GM23338 (cell line): ENCODE measurements at regions not wholly inside any gene's neighbourhood (a gene's known extent, or its start where the extent isn't known, plus 50 kb on each side); places are given as distances from the start of the nearest gene placed in this dataset.

Experiments
- ATAC-seq: fragments of 200-7000 bp; cut with Tn5 transposase; 3 replicates; pipeline ENCODE4 v1.9.1; 2020
- DNase-seq: peaks from one replicate; pipeline ENCODE4 v3.0.0-alpha.2; 2015; ENCODE audit warnings: low spot score
- H2AFZ ChIP-seq: fragments of 200-600 bp; sonication (generic); 2 replicates; pipeline ENCODE4 v1.8.0; 2016; ENCODE audit warnings: antibody characterized with exemption, mild to moderate bottlenecking, moderate library complexity
- H3F3A ChIP-seq: fragments of 200-600 bp; sonication (generic); replicated peaks from 2 replicates; pipeline ENCODE4 v1.8.0; 2017; ENCODE audit warnings: antibody characterized with exemption, mixed run types, low read depth
- H3K27ac ChIP-seq: fragments of 200-600 bp; sonication (generic); 2 replicates; pipeline ENCODE4 v1.6.1; 2016; ENCODE audit warnings: low read depth
- H3K27me3 ChIP-seq: fragments of 200-600 bp; sonication (generic); 2 replicates; pipeline ENCODE4 v1.8.0; 2016; ENCODE audit warnings: mild to moderate bottlenecking, mixed run types, moderate library complexity; ENCODE audit not compliant: insufficient read depth
- H3K36me3 ChIP-seq: fragments of 200-600 bp; sonication (generic); 2 replicates; pipeline ENCODE4 v1.8.0; 2016; ENCODE audit warnings: mild to moderate bottlenecking; ENCODE audit not compliant: insufficient read depth
- H3K4me1 ChIP-seq: fragments of 200-600 bp; sonication (generic); 2 replicates; pipeline ENCODE4 v1.8.0; 2016; ENCODE audit warnings: mild to moderate bottlenecking, moderate library complexity; ENCODE audit not compliant: insufficient read depth
- H3K4me2 ChIP-seq: fragments of 200-600 bp; sonication (generic); 2 replicates; pipeline ENCODE4 v1.7.1; 2017; ENCODE audit warnings: mixed run types
- H3K4me3 ChIP-seq: fragments of 200-600 bp; sonication (generic); 2 replicates; pipeline ENCODE4 v1.6.1; 2016; ENCODE audit warnings: mixed run types
- H3K79me2 ChIP-seq: fragments of 200-600 bp; sonication (generic); replicated peaks from 2 replicates; pipeline ENCODE4 v1.8.0; 2017; ENCODE audit warnings: mild to moderate bottlenecking; ENCODE audit not compliant: insufficient read depth
- H3K9me2 ChIP-seq: fragments of 200-600 bp; sonication (generic); 2 replicates; pipeline ENCODE4 v1.8.0; 2017; ENCODE audit not compliant: insufficient read depth
- H4K20me1 ChIP-seq: fragments of 200-600 bp; sonication (generic); replicated peaks from 2 replicates; pipeline ENCODE4 v1.8.0; 2017; ENCODE audit warnings: mild to moderate bottlenecking; ENCODE audit not compliant: insufficient read depth
- H3K27ac Mint-ChIP-seq: 2 replicates; pipeline ENCODE4 v1.8.0; 2020; ENCODE audit warnings: inconsistent platforms, mild to moderate bottlenecking, moderate library complexity, mixed read lengths
- H3K27me3 Mint-ChIP-seq: 3 replicates; pipeline ENCODE4 v1.8.0; 2022; ENCODE audit warnings: low read depth, mild to moderate bottlenecking, moderate library complexity, mixed read lengths, inconsistent platforms; ENCODE audit not compliant: insufficient read depth, poor library complexity
- H3K36me3 Mint-ChIP-seq: 3 replicates; pipeline ENCODE4 v1.8.0; 2021; ENCODE audit warnings: low read depth, mild to moderate bottlenecking, inconsistent platforms, moderate library complexity, mixed read lengths
- H3K4me1 Mint-ChIP-seq: 3 replicates; pipeline ENCODE4 v1.8.0; 2020; ENCODE audit warnings: mild to moderate bottlenecking, inconsistent platforms, mixed read lengths
- H3K4me3 Mint-ChIP-seq: 3 replicates; pipeline ENCODE4 v1.8.0; 2021; ENCODE audit warnings: moderate library complexity, mild to moderate bottlenecking, inconsistent platforms, mixed read lengths
- H3K9me3 Mint-ChIP-seq: 3 replicates; pipeline ENCODE4 v1.8.0; 2020; ENCODE audit warnings: moderate library complexity, mild to moderate bottlenecking, inconsistent platforms, mixed read lengths
- CREB1 ChIP-seq: fragments of 250-450 bp; sonication (Bioruptor Pico); IDR thresholded peaks from 2 replicates; pipeline ENCODE4 v1.5.0; 2020; ENCODE audit warnings: low read depth, mild to moderate bottlenecking, moderate library complexity
- CTCF ChIP-seq, 2 experiments: fragments of 200-600 bp in 1 of 2; sonication (generic) in 1 of 2; conservative IDR thresholded peaks; 2 replicates each; pipeline versions ENCODE4 v1.5.1 to v1.6.1; 2016 to 2017; ENCODE audit warnings: antibody characterized with exemption in 2 of 2, low read depth in 2 of 2, mild to moderate bottlenecking in 2 of 2, moderate library complexity in 1 of 2
- EZH2phosphoT487 ChIP-seq: fragments of 200-600 bp; sonication (generic); IDR thresholded peaks from one replicate; pipeline ENCODE4 v1.8.1; 2018; ENCODE audit warnings: antibody characterized with exemption; ENCODE audit not compliant: unreplicated experiment
- JUNB ChIP-seq: IDR thresholded peaks from one replicate; pipeline ENCODE4 v1.6.1; 2016; ENCODE audit warnings: antibody characterized with exemption; ENCODE audit not compliant: unreplicated experiment
- STAT1 ChIP-seq: IDR thresholded peaks from one replicate; pipeline ENCODE4 v1.6.1; 2016; ENCODE audit warnings: antibody characterized with exemption; ENCODE audit not compliant: unreplicated experiment
- ZNF114 ChIP-seq: fragments of 250-450 bp; sonication (Bioruptor Pico); IDR thresholded peaks from 2 replicates; pipeline ENCODE4 v1.5.0; 2020; ENCODE audit warnings: mild to moderate bottlenecking, moderate library complexity
- TF ChIP-seq, protein P1 (sequence below): IDR thresholded peaks from 2 replicates; pipeline ENCODE4 v1.6.1; 2016; ENCODE audit warnings: antibody characterized with exemption
- TF ChIP-seq, protein P2 (sequence below): IDR thresholded peaks from one replicate; pipeline ENCODE4 v1.6.1; 2018; ENCODE audit warnings: antibody characterized with exemption; ENCODE audit not compliant: unreplicated experiment

GRCh38 chr5:107040907-107041306 is 629.8 kb downstream of the EFNA5 start:
- DNase-seq = no peak
- no peaks in the 10 kb centered on the region for H3K27me3 Mint-ChIP-seq
- H3K4me3 Mint-ChIP-seq = no peak overlapping the region
- Histone ChIP-seq H3K27me3 (no peaks in the 10 kb centered on the region), H4K20me1 (no peaks in the 10 kb centered on the region), H3K79me2 (no peaks in the 10 kb centered on the region), H3K4me2 (no peak overlapping the region), H3K27ac (no peak overlapping the region), H3K36me3 (no peaks in the 10 kb centered on the region), H3K9me2 (no peaks in the 10 kb centered on the region), H3K4me3 (no peak overlapping the region), H3F3A (no peaks in the 10 kb centered on the region), H2AFZ (no peak overlapping the region), H3K4me1 (peaks cover 4% of the 10 kb centered on the region; the same call in 1 of the 2 replicates)
- no peak for ATAC-seq
- H3K4me1 Mint-ChIP-seq = no peaks in the 10 kb centered on the region
- TF ChIP-seq, protein P1, sequence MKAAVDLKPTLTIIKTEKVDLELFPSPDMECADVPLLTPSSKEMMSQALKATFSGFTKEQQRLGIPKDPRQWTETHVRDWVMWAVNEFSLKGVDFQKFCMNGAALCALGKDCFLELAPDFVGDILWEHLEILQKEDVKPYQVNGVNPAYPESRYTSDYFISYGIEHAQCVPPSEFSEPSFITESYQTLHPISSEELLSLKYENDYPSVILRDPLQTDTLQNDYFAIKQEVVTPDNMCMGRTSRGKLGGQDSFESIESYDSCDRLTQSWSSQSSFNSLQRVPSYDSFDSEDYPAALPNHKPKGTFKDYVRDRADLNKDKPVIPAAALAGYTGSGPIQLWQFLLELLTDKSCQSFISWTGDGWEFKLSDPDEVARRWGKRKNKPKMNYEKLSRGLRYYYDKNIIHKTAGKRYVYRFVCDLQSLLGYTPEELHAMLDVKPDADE = no peak
- no peak for TF ChIP-seq ZNF114 (CRISPR knock-in tag)
- no peak for TF ChIP-seq STAT1
- H3K9me3 Mint-ChIP-seq = no peaks in the 10 kb centered on the region
- no peaks in the 10 kb centered on the region for H3K36me3 Mint-ChIP-seq
- no peak overlapping the region for H3K27ac Mint-ChIP-seq

GRCh38 chr5:107032629-107033028 is 638.1 kb downstream of the EFNA5 start:
- DNase-seq (no peak), ATAC-seq (no peak)
- no peaks in the 10 kb centered on the region for H3K4me1 ChIP-seq
- H3K4me1 Mint-ChIP-seq = peaks cover 4% of the 10 kb centered on the region; the same call in 1 of the 3 replicates
- no peaks in the 10 kb centered on the region for H3K79me2 ChIP-seq
- H3K27ac ChIP-seq = no peak overlapping the region
- no peaks in the 10 kb centered on the region for H3K36me3 ChIP-seq
- H3K9me3 Mint-ChIP-seq = no peaks in the 10 kb centered on the region
- no peaks in the 10 kb centered on the region for H3K36me3 Mint-ChIP-seq
- no peaks in the 10 kb centered on the region for H3K27me3 Mint-ChIP-seq
- no peak overlapping the region for H2AFZ ChIP-seq
- H3F3A ChIP-seq = no peaks in the 10 kb centered on the region
- H3K4me3 ChIP-seq = no peak overlapping the region
- no peaks in the 10 kb centered on the region for H3K9me2 ChIP-seq
- no peaks in the 10 kb centered on the region for H4K20me1 ChIP-seq
- H3K4me3 Mint-ChIP-seq = no peak overlapping the region
- no peak overlapping the region for H3K27ac Mint-ChIP-seq
- no peak overlapping the region for H3K4me2 ChIP-seq
- H3K27me3 ChIP-seq = no peaks in the 10 kb centered on the region
- TF ChIP-seq CREB1 (CRISPR knock-in tag) = no peak
- TF ChIP-seq, protein P1 = no peak
- TF ChIP-seq STAT1 = no peak
- TF ChIP-seq ZNF114 (CRISPR knock-in tag) = no peak
- no peak for TF ChIP-seq CTCF (conservative IDR thresholded peaks at IDR 0.05; ENCODE audit: low read depth in 2 of 2)
- no peak for TF ChIP-seq EZH2phosphoT487
- no peak for TF ChIP-seq JUNB
- TF ChIP-seq, protein P2, sequence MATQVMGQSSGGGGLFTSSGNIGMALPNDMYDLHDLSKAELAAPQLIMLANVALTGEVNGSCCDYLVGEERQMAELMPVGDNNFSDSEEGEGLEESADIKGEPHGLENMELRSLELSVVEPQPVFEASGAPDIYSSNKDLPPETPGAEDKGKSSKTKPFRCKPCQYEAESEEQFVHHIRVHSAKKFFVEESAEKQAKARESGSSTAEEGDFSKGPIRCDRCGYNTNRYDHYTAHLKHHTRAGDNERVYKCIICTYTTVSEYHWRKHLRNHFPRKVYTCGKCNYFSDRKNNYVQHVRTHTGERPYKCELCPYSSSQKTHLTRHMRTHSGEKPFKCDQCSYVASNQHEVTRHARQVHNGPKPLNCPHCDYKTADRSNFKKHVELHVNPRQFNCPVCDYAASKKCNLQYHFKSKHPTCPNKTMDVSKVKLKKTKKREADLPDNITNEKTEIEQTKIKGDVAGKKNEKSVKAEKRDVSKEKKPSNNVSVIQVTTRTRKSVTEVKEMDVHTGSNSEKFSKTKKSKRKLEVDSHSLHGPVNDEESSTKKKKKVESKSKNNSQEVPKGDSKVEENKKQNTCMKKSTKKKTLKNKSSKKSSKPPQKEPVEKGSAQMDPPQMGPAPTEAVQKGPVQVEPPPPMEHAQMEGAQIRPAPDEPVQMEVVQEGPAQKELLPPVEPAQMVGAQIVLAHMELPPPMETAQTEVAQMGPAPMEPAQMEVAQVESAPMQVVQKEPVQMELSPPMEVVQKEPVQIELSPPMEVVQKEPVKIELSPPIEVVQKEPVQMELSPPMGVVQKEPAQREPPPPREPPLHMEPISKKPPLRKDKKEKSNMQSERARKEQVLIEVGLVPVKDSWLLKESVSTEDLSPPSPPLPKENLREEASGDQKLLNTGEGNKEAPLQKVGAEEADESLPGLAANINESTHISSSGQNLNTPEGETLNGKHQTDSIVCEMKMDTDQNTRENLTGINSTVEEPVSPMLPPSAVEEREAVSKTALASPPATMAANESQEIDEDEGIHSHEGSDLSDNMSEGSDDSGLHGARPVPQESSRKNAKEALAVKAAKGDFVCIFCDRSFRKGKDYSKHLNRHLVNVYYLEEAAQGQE = no peak
